Astrocyte (in vitro differentiated cells and primary cell): ENCODE measurements at regions not wholly inside any gene's neighbourhood (a gene's known extent, or its start where the extent isn't known, plus 50 kb on each side); places are given as distances from the start of the nearest gene placed in this dataset.

Experiments
- DNase-seq: peaks from one replicate; pipeline ENCODE4 v3.0.0-alpha.2; 2010; ENCODE audit warnings: low read depth
- FAIRE-seq: peaks from 2 replicates; lab custom pipeline; 2011; peaks lifted over from hg19 to GRCh38; lab: Jason Lieb, UNC
- H2AFZ ChIP-seq: 2 replicates; pipeline ENCODE4 v1.6.0; 2012; ENCODE audit warnings: low read depth, low read length, inconsistent platforms
- H3K27ac ChIP-seq: 2 replicates; pipeline ENCODE4 v1.5.1; 2011; ENCODE audit warnings: low read depth, low read length, inconsistent platforms
- H3K27me3 ChIP-seq: 2 replicates; pipeline ENCODE4 v1.6.0; 2011; ENCODE audit warnings: low read length, inconsistent platforms; ENCODE audit not compliant: insufficient read depth
- H3K36me3 ChIP-seq: 2 replicates; pipeline ENCODE4 v1.5.1; 2011; ENCODE audit warnings: low read length, inconsistent platforms; ENCODE audit not compliant: insufficient read depth
- H3K4me1 ChIP-seq: 2 replicates; pipeline ENCODE4 v1.5.1; 2011; ENCODE audit warnings: low read length, inconsistent platforms; ENCODE audit not compliant: insufficient read depth
- H3K4me2 ChIP-seq: 2 replicates; pipeline ENCODE4 v1.6.0; 2012; ENCODE audit warnings: low read length, inconsistent platforms
- H3K4me3 ChIP-seq: 2 replicates; pipeline ENCODE4 v1.5.1; 2011; ENCODE audit warnings: low read depth, mild to moderate bottlenecking, low read length, inconsistent platforms; ENCODE audit not compliant: insufficient read depth
- H3K79me2 ChIP-seq: 2 replicates; pipeline ENCODE4 v1.6.0; 2012; ENCODE audit warnings: mild to moderate bottlenecking, low read length, inconsistent platforms; ENCODE audit not compliant: insufficient read depth
- H3K9ac ChIP-seq: 2 replicates; pipeline ENCODE4 v1.6.0; 2012; ENCODE audit warnings: mild to moderate bottlenecking, low read length, inconsistent platforms
- H3K9me3 ChIP-seq: 2 replicates; pipeline ENCODE4 v1.5.1; 2012; ENCODE audit warnings: low read depth, mild to moderate bottlenecking, low read length, inconsistent platforms; ENCODE audit not compliant: insufficient read depth
- H4K20me1 ChIP-seq: 2 replicates; pipeline ENCODE4 v1.6.0; 2012; ENCODE audit warnings: low read length, inconsistent platforms; ENCODE audit not compliant: insufficient read depth
- H3K27ac Mint-ChIP-seq: one replicate; pipeline ENCODE4 v1.8.0; 2021; ENCODE audit warnings: mild to moderate bottlenecking, mixed read lengths; ENCODE audit not compliant: unreplicated experiment
- H3K27me3 Mint-ChIP-seq: one replicate; pipeline ENCODE4 v1.8.0; 2021; ENCODE audit warnings: low read depth, mixed read lengths; ENCODE audit not compliant: unreplicated experiment
- H3K36me3 Mint-ChIP-seq: one replicate; pipeline ENCODE4 v1.8.0; 2021; ENCODE audit warnings: low read depth, mixed read lengths; ENCODE audit not compliant: unreplicated experiment
- H3K4me1 Mint-ChIP-seq: one replicate; pipeline ENCODE4 v1.8.0; 2021; ENCODE audit warnings: low read depth, mixed read lengths; ENCODE audit not compliant: unreplicated experiment
- H3K4me3 Mint-ChIP-seq: one replicate; pipeline ENCODE4 v1.8.0; 2021; ENCODE audit warnings: mild to moderate bottlenecking, moderate library complexity, mixed read lengths; ENCODE audit not compliant: unreplicated experiment
- H3K9me3 Mint-ChIP-seq: one replicate; pipeline ENCODE4 v1.8.0; 2021; ENCODE audit warnings: mild to moderate bottlenecking, mixed read lengths; ENCODE audit not compliant: unreplicated experiment
- EZH2 ChIP-seq: IDR thresholded peaks from 2 replicates; pipeline ENCODE4 v1.6.1; 2012; ENCODE audit warnings: mild to moderate bottlenecking, low read length, inconsistent platforms; ENCODE audit not compliant: insufficient read depth
- TF ChIP-seq, protein P1 (sequence below): IDR thresholded peaks from 2 replicates; pipeline ENCODE4 v1.5.1; 2011; ENCODE audit warnings: low read depth, mild to moderate bottlenecking, inconsistent platforms, low read length, moderate library complexity; ENCODE audit not compliant: insufficient read depth

DNA sequence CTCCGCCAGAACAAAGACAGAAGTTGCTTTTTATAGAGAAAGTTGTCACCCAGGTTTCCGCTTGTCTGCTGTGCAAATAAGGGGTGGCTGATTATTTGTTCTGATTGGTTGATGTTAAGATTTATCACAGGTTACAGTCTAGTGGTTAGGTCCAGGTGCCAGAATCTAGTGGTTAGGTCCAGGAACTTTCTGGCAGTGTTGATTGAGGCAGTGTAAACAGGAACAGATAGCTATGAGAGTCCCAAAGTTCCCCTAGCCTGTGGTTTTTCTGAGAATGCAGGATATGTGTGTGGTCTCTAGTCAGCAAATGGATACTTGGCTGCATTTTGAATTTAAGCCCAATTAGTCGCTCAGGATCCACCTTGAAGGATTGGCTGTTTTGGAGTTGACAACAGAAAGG, 148.0 kb downstream of the TMEM200A start:
- Mint-ChIP-seq H3K4me1 (peaks cover 32% of the 10 kb centered on the region), H3K36me3 (no peaks in the 10 kb centered on the region), H3K27me3 (no peaks in the 10 kb centered on the region), H3K9me3 (peaks cover 7% of the 10 kb centered on the region), H3K4me3 (no peak overlapping the region), H3K27ac (peak overlapping the region; percentile 91)
- FAIRE-seq (peak; percentile 84), DNase-seq (peak; percentile 98)
- Histone ChIP-seq H3K4me1 (peaks cover 10% of the 10 kb centered on the region), H3K79me2 (no peaks in the 10 kb centered on the region), H3K9ac (no peak overlapping the region), H4K20me1 (no peaks in the 10 kb centered on the region), H3K4me3 (no peak overlapping the region), H3K27ac (no peak overlapping the region), H3K36me3 (no peaks in the 10 kb centered on the region), H3K4me2 (peak overlapping the region; percentile 21), H3K27me3 (no peaks in the 10 kb centered on the region), H3K9me3 (no peaks in the 10 kb centered on the region), H2AFZ (peak overlapping the region; percentile 9)
- TF ChIP-seq EZH2, result no peak
- TF ChIP-seq, protein P1, sequence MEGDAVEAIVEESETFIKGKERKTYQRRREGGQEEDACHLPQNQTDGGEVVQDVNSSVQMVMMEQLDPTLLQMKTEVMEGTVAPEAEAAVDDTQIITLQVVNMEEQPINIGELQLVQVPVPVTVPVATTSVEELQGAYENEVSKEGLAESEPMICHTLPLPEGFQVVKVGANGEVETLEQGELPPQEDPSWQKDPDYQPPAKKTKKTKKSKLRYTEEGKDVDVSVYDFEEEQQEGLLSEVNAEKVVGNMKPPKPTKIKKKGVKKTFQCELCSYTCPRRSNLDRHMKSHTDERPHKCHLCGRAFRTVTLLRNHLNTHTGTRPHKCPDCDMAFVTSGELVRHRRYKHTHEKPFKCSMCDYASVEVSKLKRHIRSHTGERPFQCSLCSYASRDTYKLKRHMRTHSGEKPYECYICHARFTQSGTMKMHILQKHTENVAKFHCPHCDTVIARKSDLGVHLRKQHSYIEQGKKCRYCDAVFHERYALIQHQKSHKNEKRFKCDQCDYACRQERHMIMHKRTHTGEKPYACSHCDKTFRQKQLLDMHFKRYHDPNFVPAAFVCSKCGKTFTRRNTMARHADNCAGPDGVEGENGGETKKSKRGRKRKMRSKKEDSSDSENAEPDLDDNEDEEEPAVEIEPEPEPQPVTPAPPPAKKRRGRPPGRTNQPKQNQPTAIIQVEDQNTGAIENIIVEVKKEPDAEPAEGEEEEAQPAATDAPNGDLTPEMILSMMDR, result no peak

DNA sequence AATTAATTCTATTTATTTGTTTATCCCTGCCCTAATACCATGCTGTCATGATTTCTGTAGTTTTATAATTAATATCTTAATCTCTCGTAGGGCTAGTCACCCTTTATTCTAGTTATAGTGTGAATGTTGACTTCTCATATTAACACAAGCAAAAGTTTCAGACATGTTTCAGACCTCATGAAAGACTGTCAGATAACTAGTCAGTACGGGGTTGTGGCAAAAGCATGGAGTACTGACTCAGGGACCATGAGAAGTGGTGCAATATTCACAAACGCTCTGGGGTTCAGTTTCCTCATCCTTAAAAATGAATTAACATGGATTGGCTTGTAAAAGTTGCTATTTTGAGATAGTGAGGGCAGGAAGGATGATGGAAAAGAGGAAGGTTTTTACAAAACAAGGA, 148.9 kb downstream of the TMEM200A start:
- TF ChIP-seq, protein P1, result no peak
- no peak for TF ChIP-seq EZH2
- no peak for FAIRE-seq
- H3K36me3 ChIP-seq, result no peaks in the 10 kb centered on the region
- Mint-ChIP-seq H3K27me3 (no peaks in the 10 kb centered on the region), H3K36me3 (no peaks in the 10 kb centered on the region), H3K4me3 (no peak overlapping the region), H3K4me1 (peaks cover 33% of the 10 kb centered on the region), H3K9me3 (peaks cover 7% of the 10 kb centered on the region), H3K27ac (peak overlapping the region; percentile 50)
- no peak overlapping the region for H2AFZ ChIP-seq
- no peak for DNase-seq
- H3K4me1 ChIP-seq, result peaks cover 10% of the 10 kb centered on the region
- no peaks in the 10 kb centered on the region for H3K79me2 ChIP-seq
- H3K27me3 ChIP-seq, result no peaks in the 10 kb centered on the region
- no peak overlapping the region for H3K27ac ChIP-seq
- no peak overlapping the region for H3K4me3 ChIP-seq
- no peaks in the 10 kb centered on the region for H3K9me3 ChIP-seq
- no peak overlapping the region for H3K4me2 ChIP-seq
- H4K20me1 ChIP-seq, result no peaks in the 10 kb centered on the region
- no peak overlapping the region for H3K9ac ChIP-seq

DNA sequence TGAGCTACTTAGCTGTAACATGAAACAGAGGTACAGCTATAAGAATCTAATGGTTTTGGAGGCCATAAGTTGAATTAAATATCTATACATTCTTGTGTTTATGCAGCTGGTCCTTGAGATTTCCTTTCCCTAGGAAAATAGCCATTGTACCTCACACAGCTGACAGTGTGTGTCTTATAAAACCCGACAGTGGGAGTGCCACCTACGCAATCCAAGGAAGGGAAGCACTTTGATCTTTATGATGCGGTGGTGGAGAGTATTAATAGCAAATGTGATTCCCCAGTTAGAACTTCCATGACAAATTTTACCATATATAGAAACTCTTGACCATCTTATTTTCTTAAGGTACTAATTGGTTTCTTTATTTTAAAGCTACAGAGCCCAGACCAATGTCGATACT, 149.5 kb downstream of the TMEM200A start:
- no peak overlapping the region for H2AFZ ChIP-seq
- TF ChIP-seq, protein P1, result no peak
- TF ChIP-seq EZH2, result no peak
- Mint-ChIP-seq H3K9me3 (peaks cover 7% of the 10 kb centered on the region), H3K4me3 (no peak overlapping the region), H3K27ac (no peak overlapping the region), H3K36me3 (no peaks in the 10 kb centered on the region), H3K4me1 (peaks cover 33% of the 10 kb centered on the region), H3K27me3 (no peaks in the 10 kb centered on the region)
- H3K36me3 ChIP-seq, result no peaks in the 10 kb centered on the region
- H3K9me3 ChIP-seq, result no peaks in the 10 kb centered on the region
- no peaks in the 10 kb centered on the region for H3K27me3 ChIP-seq
- H3K9ac ChIP-seq, result no peak overlapping the region
- H3K4me1 ChIP-seq, result peaks cover 10% of the 10 kb centered on the region
- H3K4me2 ChIP-seq, result no peak overlapping the region
- no peaks in the 10 kb centered on the region for H4K20me1 ChIP-seq
- H3K79me2 ChIP-seq, result no peaks in the 10 kb centered on the region
- no peak for FAIRE-seq
- H3K27ac ChIP-seq, result no peak overlapping the region
- DNase-seq, result peak; percentile 13
- no peak overlapping the region for H3K4me3 ChIP-seq
